ENCODE measurements at regions not wholly inside any gene's neighbourhood (a gene's known extent, or its start where the extent isn't known, plus 50 kb on each side); places are given as distances from the start of the nearest gene placed in this dataset.

- TF ChIP-seq POLR2A (IDR thresholded peaks at IDR 0.05): no peak
- TF ChIP-seq CTCF (IDR thresholded peaks at IDR 0.05): no peak
These were observed 395.7 kb downstream of the AASDHPPT start for GRCh38 chr11:106473089-106473722.

All from prostate gland (tissue), 2 donors.